Ascending aorta (tissue), 2 donors: ENCODE measurements at regions not wholly inside any gene's neighbourhood (a gene's known extent, or its start where the extent isn't known, plus 50 kb on each side); places are given as distances from the start of the nearest gene placed in this dataset.
"Not testable (repeated sequence)": the region's sequence is repeated elsewhere in the genome, so short reads cannot be mapped to it uniquely, and the experiment has no call there.

Experiments used
- DNase-seq, 2 donors: peaks; one replicate each; pipeline ENCODE4 v3.0.0-alpha.2; 2019; ENCODE audit warnings: low spot score in 2 of 2
- H3K27ac ChIP-seq, 2 donors: fragments of 200-600 bp; sonication (generic); one replicate each; pipeline ENCODE4 v1.5.1; 2016 to 2017; ENCODE audit warnings: mild to moderate bottlenecking in 1 of 2
- H3K27me3 ChIP-seq: fragments of 200-600 bp; sonication (generic); one replicate; pipeline ENCODE4 v1.5.1; 2017
- H3K36me3 ChIP-seq, 2 donors: fragments of 200-600 bp; sonication (generic); one replicate each; pipeline ENCODE4 v1.5.1; 2016
- H3K4me1 ChIP-seq, 2 donors: fragments of 200-600 bp; sonication (generic); one replicate each; pipeline ENCODE4 v1.5.1; 2016 to 2017; ENCODE audit warnings: mild to moderate bottlenecking in 1 of 2
- H3K4me3 ChIP-seq, 2 donors: fragments of 200-600 bp; sonication (generic); one replicate each; pipeline ENCODE4 v1.5.1; 2016 to 2017; ENCODE audit warnings: mild to moderate bottlenecking in 1 of 2
- H3K9me3 ChIP-seq, 2 donors: fragments of 200-600 bp; sonication (generic); one replicate each; pipeline ENCODE4 v1.5.1; 2016
- CTCF ChIP-seq, 3 experiments: fragments of 200-600 bp in 2 of 3; fragments of 450-650 bp in 1 of 3; sonication (generic) in 2 of 3; IDR thresholded peaks; one replicate each; pipeline ENCODE4 v1.5.1; 2016 to 2019; ENCODE audit warnings: antibody characterized with exemption in 3 of 3, mild to moderate bottlenecking in 1 of 3, moderate library complexity in 1 of 3
- intact Hi-C: fragments of 100-400 bp; cut with DNase I; formaldehyde crosslinking; loops from one replicate; pipeline ENCODE4 v1.15.1; 2023

GRCh38 chr2:125654226-125654625 is 1001.7 kb upstream of the GYPC start:
- intact Hi-C loops = no loop called here
- no peak for DNase-seq
- H3K4me1 ChIP-seq = no peaks in the 10 kb centered on the region
- H3K4me3 ChIP-seq = no peak overlapping the region
- H3K9me3 ChIP-seq = no peaks in the 10 kb centered on the region
- H3K36me3 ChIP-seq = no peaks in the 10 kb centered on the region
- H3K27me3 ChIP-seq = no peaks in the 10 kb centered on the region
- no peak overlapping the region for H3K27ac ChIP-seq
- no peak for TF ChIP-seq CTCF (IDR thresholded peaks at IDR 0.05)

DNA sequence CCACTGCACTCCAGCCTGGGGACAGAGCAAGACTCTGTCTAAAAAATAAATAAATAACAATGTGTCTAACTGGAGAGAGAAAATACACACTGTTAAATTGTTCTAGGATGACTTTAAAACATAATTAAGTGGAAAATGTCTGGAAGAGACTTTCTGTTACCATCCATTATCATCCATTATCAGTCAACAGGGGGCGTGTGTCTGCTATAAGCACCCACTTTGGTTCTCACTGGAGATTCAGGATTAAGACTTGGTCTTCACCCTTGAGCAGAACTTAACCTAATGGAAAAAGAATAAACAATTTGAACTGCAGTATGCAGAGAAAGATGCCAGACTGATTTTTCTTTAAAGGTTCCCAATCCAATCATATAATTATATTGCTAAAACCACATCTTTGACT is 999.8 kb upstream of the GYPC start:
- no peak overlapping the region for H3K4me3 ChIP-seq
- DNase-seq = no peak
- no peaks in the 10 kb centered on the region for H3K4me1 ChIP-seq
- intact Hi-C loops = no loop called here
- H3K36me3 ChIP-seq = no peaks in the 10 kb centered on the region
- H3K9me3 ChIP-seq = no peaks in the 10 kb centered on the region
- no peaks in the 10 kb centered on the region for H3K27me3 ChIP-seq
- no peak overlapping the region for H3K27ac ChIP-seq
- TF ChIP-seq CTCF (IDR thresholded peaks at IDR 0.05) = no peak

DNA sequence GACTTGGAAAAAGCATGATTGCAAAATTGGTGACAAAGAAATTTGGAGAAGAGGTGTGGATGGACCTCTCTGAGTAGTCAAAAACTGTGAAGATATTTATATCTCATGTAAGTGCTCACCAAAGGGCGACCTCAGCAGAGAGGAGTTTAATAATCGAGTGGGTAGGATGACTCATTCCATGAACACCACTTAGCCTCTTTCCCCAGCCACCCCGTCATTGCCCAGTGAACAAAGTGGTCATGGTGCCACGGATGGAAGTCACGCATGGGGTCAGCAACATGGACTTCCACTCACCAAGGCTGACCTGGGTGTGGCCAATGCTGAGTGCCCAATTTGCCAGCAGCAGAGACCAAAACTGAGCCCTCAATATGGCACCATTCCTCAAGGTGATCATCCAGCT is 997.4 kb upstream of the GYPC start:
- TF ChIP-seq CTCF (IDR thresholded peaks at IDR 0.05) = no peak
- no peak overlapping the region for H3K4me3 ChIP-seq
- intact Hi-C loops = no loop called here
- H3K27me3 ChIP-seq = no peaks in the 10 kb centered on the region
- H3K4me1 ChIP-seq = no peaks in the 10 kb centered on the region
- H3K27ac ChIP-seq = no peak overlapping the region
- H3K9me3 ChIP-seq = no peaks in the 10 kb centered on the region
- H3K36me3 ChIP-seq = no peaks in the 10 kb centered on the region
- no peak for DNase-seq

DNA sequence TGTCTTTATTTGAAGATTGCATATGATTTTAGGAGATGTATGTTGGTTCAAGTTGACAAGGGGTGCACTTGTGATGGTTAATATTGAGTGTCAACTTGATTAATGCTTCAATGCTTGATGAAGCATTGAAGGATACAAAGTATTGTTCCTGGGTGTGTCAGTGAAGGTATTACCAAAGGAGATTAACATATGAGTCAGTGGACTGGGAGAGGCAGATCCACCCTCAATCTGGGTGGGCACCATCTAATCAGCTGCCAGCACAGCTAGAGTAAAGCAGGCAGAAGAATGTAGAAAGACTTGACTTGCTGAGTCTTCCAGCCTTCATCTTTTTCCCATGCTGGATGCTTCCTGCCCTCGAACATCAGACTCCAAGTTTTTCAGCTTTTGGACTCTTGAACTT is 995.6 kb upstream of the GYPC start:
- DNase-seq, intact Hi-C loops, H3K9me3 ChIP-seq, H3K36me3 ChIP-seq, H3K27ac ChIP-seq, H3K4me3 ChIP-seq, H3K27me3 ChIP-seq, H3K4me1 ChIP-seq: not testable (repeated sequence)

DNA sequence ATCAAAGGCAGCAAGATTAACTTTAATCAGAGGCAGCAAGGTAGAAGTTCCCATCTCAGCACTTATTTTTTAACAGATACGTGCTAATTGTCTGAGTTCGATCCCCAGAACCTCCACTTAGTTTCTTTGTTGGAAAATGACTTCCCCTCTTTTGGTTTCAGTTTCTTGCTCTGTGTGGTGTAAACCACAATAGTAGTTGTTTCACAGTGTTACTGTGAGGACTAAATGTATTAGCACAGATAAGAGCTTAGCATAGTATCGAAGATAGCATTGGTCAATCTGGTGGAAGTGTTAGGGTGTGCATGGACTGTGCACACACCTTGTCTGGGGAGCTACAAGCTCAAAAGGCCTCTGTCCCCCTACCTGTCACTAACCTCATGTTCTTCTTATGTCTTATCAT is 988.3 kb upstream of the GYPC start:
- no peak overlapping the region for H3K4me3 ChIP-seq
- H3K27me3 ChIP-seq = no peaks in the 10 kb centered on the region
- H3K4me1 ChIP-seq = no peaks in the 10 kb centered on the region
- no peaks in the 10 kb centered on the region for H3K36me3 ChIP-seq
- H3K9me3 ChIP-seq = no peaks in the 10 kb centered on the region
- intact Hi-C loops = no loop called here
- no peak for TF ChIP-seq CTCF (IDR thresholded peaks at IDR 0.05)
- no peak overlapping the region for H3K27ac ChIP-seq
- no peak for DNase-seq

DNA sequence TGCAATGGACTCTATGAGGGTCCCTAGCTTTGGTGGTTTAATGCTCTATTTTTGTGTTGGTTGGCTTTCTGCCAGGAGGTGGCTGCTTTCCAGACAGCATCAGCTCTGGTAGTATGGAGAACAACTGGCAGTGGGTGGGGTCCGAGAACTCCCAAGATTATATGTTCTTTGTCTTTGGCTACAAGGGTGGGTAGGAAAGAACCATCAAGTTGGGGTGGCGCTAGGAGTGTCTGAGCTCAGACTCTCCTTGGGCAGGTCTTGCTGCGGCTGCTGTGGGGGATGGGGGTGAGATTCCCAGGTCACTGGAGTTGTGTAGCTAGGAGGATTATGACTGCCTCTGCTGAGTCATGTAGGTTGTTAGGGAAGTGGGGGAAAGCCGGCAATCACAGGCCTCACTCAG is 976.1 kb upstream of the GYPC start:
- DNase-seq = no peak
- no peaks in the 10 kb centered on the region for H3K27me3 ChIP-seq
- no peaks in the 10 kb centered on the region for H3K36me3 ChIP-seq
- intact Hi-C loops = no loop called here
- no peak for TF ChIP-seq CTCF (IDR thresholded peaks at IDR 0.05)
- H3K4me3 ChIP-seq = no peak overlapping the region
- H3K27ac ChIP-seq = no peak overlapping the region
- H3K9me3 ChIP-seq = no peaks in the 10 kb centered on the region
- H3K4me1 ChIP-seq = no peaks in the 10 kb centered on the region
